ENCODE measurements at regions not wholly inside any gene's neighbourhood (a gene's known extent, or its start where the extent isn't known, plus 50 kb on each side); places are given as distances from the start of the nearest gene placed in this dataset.

GRCh38 chr2:163397451-163397850 lies 338.4 kb downstream of the FIGN start:
- Histone ChIP-seq H3K4me2 (ENCODE audit: low read length) (no peak overlapping the region), H3K9me2 (ENCODE audit: insufficient read depth, low read length) (no peaks in the 10 kb centered on the region), H4K20me1 (ENCODE audit: insufficient read depth) (no peaks in the 10 kb centered on the region), H3K79me2 (replicated peaks; ENCODE audit: insufficient read depth, low read length) (no peaks in the 10 kb centered on the region), H3K9ac (ENCODE audit: low read length) (no peak overlapping the region), H3K27me3 (ENCODE audit: insufficient read depth, low read depth, low read length) (no peaks in the 10 kb centered on the region), H3K4me3 (ENCODE audit: low read length) (no peak overlapping the region), H3K9me3 (ENCODE audit: low read length) (no peaks in the 10 kb centered on the region), H3K36me3 (ENCODE audit: insufficient read depth, low read length) (no peaks in the 10 kb centered on the region), H3F3A (ENCODE audit: insufficient read depth, low read length, poor library complexity, severe bottlenecking) (no peaks in the 10 kb centered on the region), H3K27ac (ENCODE audit: low read length) (no peak overlapping the region), H2AFZ (ENCODE audit: low read depth, low read length) (no peak overlapping the region)
- no peak for TF ChIP-seq REST (IDR thresholded peaks at IDR 0.05; ENCODE audit: borderline replicate concordance)
- TF ChIP-seq POLR2AphosphoS5 (IDR thresholded peaks at IDR 0.05): no peak
- TF ChIP-seq TAF1 (IDR thresholded peaks at IDR 0.05; ENCODE audit: low read depth): no peak
- no peak for TF ChIP-seq RAD21 (conservative IDR thresholded peaks at IDR 0.05)
- TF ChIP-seq, protein P1, sequence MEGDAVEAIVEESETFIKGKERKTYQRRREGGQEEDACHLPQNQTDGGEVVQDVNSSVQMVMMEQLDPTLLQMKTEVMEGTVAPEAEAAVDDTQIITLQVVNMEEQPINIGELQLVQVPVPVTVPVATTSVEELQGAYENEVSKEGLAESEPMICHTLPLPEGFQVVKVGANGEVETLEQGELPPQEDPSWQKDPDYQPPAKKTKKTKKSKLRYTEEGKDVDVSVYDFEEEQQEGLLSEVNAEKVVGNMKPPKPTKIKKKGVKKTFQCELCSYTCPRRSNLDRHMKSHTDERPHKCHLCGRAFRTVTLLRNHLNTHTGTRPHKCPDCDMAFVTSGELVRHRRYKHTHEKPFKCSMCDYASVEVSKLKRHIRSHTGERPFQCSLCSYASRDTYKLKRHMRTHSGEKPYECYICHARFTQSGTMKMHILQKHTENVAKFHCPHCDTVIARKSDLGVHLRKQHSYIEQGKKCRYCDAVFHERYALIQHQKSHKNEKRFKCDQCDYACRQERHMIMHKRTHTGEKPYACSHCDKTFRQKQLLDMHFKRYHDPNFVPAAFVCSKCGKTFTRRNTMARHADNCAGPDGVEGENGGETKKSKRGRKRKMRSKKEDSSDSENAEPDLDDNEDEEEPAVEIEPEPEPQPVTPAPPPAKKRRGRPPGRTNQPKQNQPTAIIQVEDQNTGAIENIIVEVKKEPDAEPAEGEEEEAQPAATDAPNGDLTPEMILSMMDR (IDR thresholded peaks at IDR 0.05; ENCODE audit: poor library complexity, severe bottlenecking): no peak
- no peak for TF ChIP-seq EZH2 (IDR thresholded peaks at IDR 0.05; ENCODE audit: borderline replicate concordance, insufficient read depth, low read length, poor library complexity, severe bottlenecking)
- TF ChIP-seq EP300 (conservative IDR thresholded peaks at IDR 0.05; ENCODE audit: poor library complexity, severe bottlenecking): no peak
- TF ChIP-seq MXI1 (conservative IDR thresholded peaks at IDR 0.05; ENCODE audit: poor library complexity, severe bottlenecking): no peak
- no peak for TF ChIP-seq SMC3 (conservative IDR thresholded peaks at IDR 0.05; ENCODE audit: poor library complexity)

- H3K9me2 ChIP-seq (ENCODE audit: insufficient read depth, low read length): no peaks in the 10 kb centered on the region
- no peak overlapping the region for H2AFZ ChIP-seq (ENCODE audit: low read depth, low read length)
- H3K9me3 ChIP-seq (ENCODE audit: low read length): no peaks in the 10 kb centered on the region
- no peaks in the 10 kb centered on the region for H4K20me1 ChIP-seq (ENCODE audit: insufficient read depth)
- H3F3A ChIP-seq (ENCODE audit: insufficient read depth, low read length, poor library complexity, severe bottlenecking): no peaks in the 10 kb centered on the region
- TF ChIP-seq SMC3 (conservative IDR thresholded peaks at IDR 0.05; ENCODE audit: poor library complexity) (no peak), POLR2AphosphoS5 (IDR thresholded peaks at IDR 0.05) (peak; percentile 56), EP300 (conservative IDR thresholded peaks at IDR 0.05; ENCODE audit: poor library complexity, severe bottlenecking) (peak; percentile 71), EZH2 (IDR thresholded peaks at IDR 0.05; ENCODE audit: borderline replicate concordance, insufficient read depth, low read length, poor library complexity, severe bottlenecking) (no peak), REST (IDR thresholded peaks at IDR 0.05; ENCODE audit: borderline replicate concordance) (no peak), MXI1 (conservative IDR thresholded peaks at IDR 0.05; ENCODE audit: poor library complexity, severe bottlenecking) (no peak), RAD21 (conservative IDR thresholded peaks at IDR 0.05) (no peak), TAF1 (IDR thresholded peaks at IDR 0.05; ENCODE audit: low read depth) (no peak)
- TF ChIP-seq, protein P1 (IDR thresholded peaks at IDR 0.05; ENCODE audit: poor library complexity, severe bottlenecking): no peak
- H3K27me3 ChIP-seq (ENCODE audit: insufficient read depth, low read depth, low read length): no peaks in the 10 kb centered on the region
- no peak overlapping the region for H3K4me2 ChIP-seq (ENCODE audit: low read length)
- no peak overlapping the region for H3K27ac ChIP-seq (ENCODE audit: low read length)
- H3K4me3 ChIP-seq (ENCODE audit: low read length): no peak overlapping the region
- no peaks in the 10 kb centered on the region for H3K36me3 ChIP-seq (ENCODE audit: insufficient read depth, low read length)
- no peaks in the 10 kb centered on the region for H3K79me2 ChIP-seq (replicated peaks; ENCODE audit: insufficient read depth, low read length)
- no peak overlapping the region for H3K9ac ChIP-seq (ENCODE audit: low read length)
Observed at GRCh38 chr2:163395602-163396001, 340.2 kb downstream of the FIGN start.
